ENCODE measurements at regions not wholly inside any gene's neighbourhood (a gene's known extent, or its start where the extent isn't known, plus 50 kb on each side); places are given as distances from the start of the nearest gene placed in this dataset.

- TF ChIP-seq, protein P1, sequence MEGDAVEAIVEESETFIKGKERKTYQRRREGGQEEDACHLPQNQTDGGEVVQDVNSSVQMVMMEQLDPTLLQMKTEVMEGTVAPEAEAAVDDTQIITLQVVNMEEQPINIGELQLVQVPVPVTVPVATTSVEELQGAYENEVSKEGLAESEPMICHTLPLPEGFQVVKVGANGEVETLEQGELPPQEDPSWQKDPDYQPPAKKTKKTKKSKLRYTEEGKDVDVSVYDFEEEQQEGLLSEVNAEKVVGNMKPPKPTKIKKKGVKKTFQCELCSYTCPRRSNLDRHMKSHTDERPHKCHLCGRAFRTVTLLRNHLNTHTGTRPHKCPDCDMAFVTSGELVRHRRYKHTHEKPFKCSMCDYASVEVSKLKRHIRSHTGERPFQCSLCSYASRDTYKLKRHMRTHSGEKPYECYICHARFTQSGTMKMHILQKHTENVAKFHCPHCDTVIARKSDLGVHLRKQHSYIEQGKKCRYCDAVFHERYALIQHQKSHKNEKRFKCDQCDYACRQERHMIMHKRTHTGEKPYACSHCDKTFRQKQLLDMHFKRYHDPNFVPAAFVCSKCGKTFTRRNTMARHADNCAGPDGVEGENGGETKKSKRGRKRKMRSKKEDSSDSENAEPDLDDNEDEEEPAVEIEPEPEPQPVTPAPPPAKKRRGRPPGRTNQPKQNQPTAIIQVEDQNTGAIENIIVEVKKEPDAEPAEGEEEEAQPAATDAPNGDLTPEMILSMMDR (IDR thresholded peaks at IDR 0.05): no peak
- no peak for TF ChIP-seq SIN3A (IDR thresholded peaks at IDR 0.05; ENCODE audit: borderline replicate concordance, insufficient read depth, low read depth, low read length)
Observed at GRCh38 chr18:8496186-8496585, 113.1 kb upstream of the RAB12 start.
